ENCODE measurements at regions not wholly inside any gene's neighbourhood (a gene's known extent, or its start where the extent isn't known, plus 50 kb on each side); places are given as distances from the start of the nearest gene placed in this dataset.
"Not testable (repeated sequence)": the region's sequence is repeated elsewhere in the genome, so short reads cannot be mapped to it uniquely, and the experiment has no call there.

- Histone ChIP-seq H3K9me3 (replicated peaks in 1 of 11) (peaks cover 15 to 24% (median 23%) of the 10 kb centered on the region in 11 experiments), H3K4me1 (peaks cover 4 to 9% (median 6%) of the 10 kb centered on the region in 10 experiments; a peak in 18 of 20 replicates), H3K27me3 (no peaks in the 10 kb centered on the region), H3K9ac (no peak overlapping the region), H3K36me3 (no peaks in the 10 kb centered on the region), H3K4me3 (no peak overlapping the region), H3K27ac (no peak overlapping the region), H4K20me1 (no peaks in the 10 kb centered on the region), H3K4me2 (no peak overlapping the region)
- TF ChIP-seq Cebpa-rat (IDR thresholded peaks at IDR 0.05) = no peak
These were observed 551.3 kb upstream of the STEAP1 start for GRCh38 chr7:89602984-89603383.

DNA sequence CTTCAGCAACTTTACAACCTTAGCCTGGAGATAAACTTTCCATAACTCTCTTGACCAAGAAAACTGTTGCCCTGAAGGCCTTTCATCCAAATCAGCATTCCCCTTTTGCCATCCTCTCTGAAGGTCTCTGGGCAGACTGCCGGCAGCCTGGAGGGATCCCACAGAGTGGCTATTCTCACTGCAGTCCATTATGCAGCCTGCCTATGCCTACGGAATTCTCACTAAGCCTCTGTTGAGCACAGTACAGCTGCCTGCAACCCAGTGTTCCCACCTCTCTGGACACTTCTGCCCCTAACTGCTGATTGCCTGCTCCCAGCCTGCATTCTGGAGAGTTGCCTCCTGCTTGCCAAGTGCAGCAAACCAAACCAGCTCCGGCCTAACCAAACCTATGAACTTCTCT is 548.9 kb upstream of the STEAP1 start:
- H3K36me3 ChIP-seq = no peaks in the 10 kb centered on the region
- TF ChIP-seq Cebpa-rat (IDR thresholded peaks at IDR 0.05) = no peak
- peaks cover 10 to 19% (median 17%) of the 10 kb centered on the region in 11 experiments for H3K9me3 ChIP-seq (replicated peaks in 1 of 11)
- H3K9ac ChIP-seq = no peak overlapping the region
- H3K4me1 ChIP-seq = peaks cover 7 to 14% (median 11%) of the 10 kb centered on the region in 10 experiments; a peak in 18 of 20 replicates
- no peaks in the 10 kb centered on the region for H3K27me3 ChIP-seq
- H3K4me3 ChIP-seq = no peak overlapping the region
- no peaks in the 10 kb centered on the region for H4K20me1 ChIP-seq
- peak overlapping the region in 1 of 11 experiments; percentile 35; a peak in 1 of 22 replicates for H3K4me2 ChIP-seq
- H3K27ac ChIP-seq = no peak overlapping the region

DNA sequence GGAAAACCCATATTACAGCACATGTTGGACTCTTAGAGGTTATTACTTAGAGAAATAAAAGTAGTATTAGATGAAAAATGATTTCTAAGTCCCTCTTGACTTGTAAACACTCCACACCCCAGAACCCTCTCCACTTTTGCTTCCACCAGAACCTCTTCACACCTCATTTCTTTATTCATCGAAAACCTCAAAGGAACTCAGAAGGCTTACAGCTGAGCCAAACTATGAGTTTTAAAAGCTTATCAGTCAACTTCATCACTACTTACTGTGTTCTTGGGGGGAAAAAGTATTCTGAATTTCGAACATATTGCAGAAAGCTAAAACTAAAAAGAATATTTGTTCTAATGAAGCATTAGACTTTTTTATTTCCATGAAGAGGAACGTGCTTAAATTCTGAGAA is 547.8 kb upstream of the STEAP1 start:
- Histone ChIP-seq H3K27me3 (no peaks in the 10 kb centered on the region), H3K27ac (no peak overlapping the region), H3K9ac (no peak overlapping the region), H3K4me2 (no peak overlapping the region), H4K20me1 (no peaks in the 10 kb centered on the region), H3K4me3 (no peak overlapping the region), H3K9me3 (replicated peaks in 1 of 11) (peaks cover 0 to 8% (median 6%) of the 10 kb centered on the region in 11 experiments; a peak in 9 of 22 replicates), H3K4me1 (peaks cover 7 to 14% (median 11%) of the 10 kb centered on the region in 10 experiments; a peak in 18 of 20 replicates), H3K36me3 (no peaks in the 10 kb centered on the region)
- TF ChIP-seq Cebpa-rat (IDR thresholded peaks at IDR 0.05) = no peak

DNA sequence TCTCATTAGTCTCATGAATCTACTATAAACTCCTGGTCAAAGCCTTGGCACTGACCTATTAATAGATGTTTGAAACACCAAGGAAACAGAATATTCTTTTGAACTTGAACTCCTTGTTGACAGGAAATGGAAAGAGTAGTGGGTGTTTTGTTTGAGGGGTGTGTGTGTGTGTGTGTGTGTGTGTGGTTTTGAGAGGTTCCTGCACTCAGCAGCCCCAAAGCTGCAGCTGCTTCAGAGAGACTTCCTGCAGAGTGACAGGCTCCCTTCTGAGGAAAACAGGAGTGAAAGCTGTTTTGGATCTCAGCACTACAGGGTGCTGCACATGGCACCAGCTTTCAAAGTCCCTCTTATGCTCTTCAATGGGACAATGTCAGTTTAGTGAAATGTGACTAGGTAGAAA is 546.5 kb upstream of the STEAP1 start:
- H3K4me2 ChIP-seq = peak overlapping the region; percentile 16 to 57 (median 44); a peak in 18 of 22 replicates
- H3K4me1 ChIP-seq = peaks cover 7 to 14% (median 11%) of the 10 kb centered on the region in 10 experiments; a peak in 18 of 20 replicates
- H3K9me3 ChIP-seq (replicated peaks in 1 of 11) = no peaks in the 10 kb centered on the region
- TF ChIP-seq Cebpa-rat (IDR thresholded peaks at IDR 0.05) = no peak
- no peaks in the 10 kb centered on the region for H4K20me1 ChIP-seq
- H3K27me3 ChIP-seq = no peaks in the 10 kb centered on the region
- no peak overlapping the region for H3K27ac ChIP-seq
- H3K4me3 ChIP-seq = no peak overlapping the region
- H3K9ac ChIP-seq = no peak overlapping the region
- H3K36me3 ChIP-seq = no peaks in the 10 kb centered on the region

- not testable (repeated sequence) for H3K9me3 ChIP-seq (replicated peaks in 1 of 11); H3K9ac ChIP-seq; H3K4me1 ChIP-seq; H3K36me3 ChIP-seq; H3K4me3 ChIP-seq; H3K27ac ChIP-seq; H4K20me1 ChIP-seq; H3K27me3 ChIP-seq; H3K4me2 ChIP-seq
These were observed 537.4 kb upstream of the STEAP1 start for GRCh38 chr7:89616829-89617228.

GRCh38 chr7:89618274-89618673 is 536.0 kb upstream of the STEAP1 start:
- Histone ChIP-seq H3K27me3 (no peaks in the 10 kb centered on the region), H3K4me1 (no peaks in the 10 kb centered on the region), H4K20me1 (no peaks in the 10 kb centered on the region), H3K9ac (no peak overlapping the region), H3K9me3 (replicated peaks in 1 of 11) (no peaks in the 10 kb centered on the region), H3K4me3 (no peak overlapping the region), H3K36me3 (no peaks in the 10 kb centered on the region), H3K27ac (no peak overlapping the region), H3K4me2 (no peak overlapping the region)
- TF ChIP-seq Cebpa-rat (IDR thresholded peaks at IDR 0.05) = no peak

DNA sequence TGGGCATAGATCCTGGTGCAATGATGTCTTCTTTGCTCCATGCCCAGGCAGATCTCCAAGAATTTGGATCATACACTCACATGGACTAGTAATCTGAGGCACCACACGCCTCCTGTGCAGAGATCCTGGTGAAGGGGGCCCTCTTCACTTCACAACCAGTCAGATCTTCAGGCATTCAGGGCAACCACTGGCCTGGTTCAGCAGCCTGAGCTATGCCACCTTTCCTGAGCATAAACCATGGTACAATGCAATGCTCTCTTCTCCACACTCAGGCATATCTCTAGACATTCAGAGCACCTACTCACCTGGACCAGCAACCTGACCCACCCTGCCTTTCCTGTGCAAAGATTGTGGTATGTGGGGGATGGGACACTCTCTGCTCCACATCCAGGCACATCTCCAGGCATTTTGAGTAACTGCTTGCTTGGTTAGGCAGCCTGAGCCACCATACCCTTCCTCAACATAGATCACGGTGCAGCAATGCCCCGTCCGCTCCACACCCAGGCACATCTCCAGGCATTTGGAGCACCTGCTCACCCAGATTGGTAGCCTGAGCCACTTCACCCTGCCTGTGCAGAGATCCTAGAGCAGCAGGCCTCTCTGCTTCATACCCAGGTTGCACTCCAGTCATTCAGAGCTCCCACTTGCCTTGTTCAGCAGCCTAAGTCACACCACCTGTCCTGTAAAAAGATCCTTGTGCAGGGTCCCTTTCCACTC is 532.2 kb upstream of the STEAP1 start:
- H4K20me1 ChIP-seq = no peaks in the 10 kb centered on the region
- H3K9ac ChIP-seq = no peak overlapping the region
- H3K9me3 ChIP-seq (replicated peaks in 1 of 11) = no peaks in the 10 kb centered on the region
- no peaks in the 10 kb centered on the region; a peak in 1 of 20 replicates for H3K4me1 ChIP-seq
- no peak overlapping the region for H3K27ac ChIP-seq
- no peak overlapping the region for H3K4me2 ChIP-seq
- TF ChIP-seq Cebpa-rat (IDR thresholded peaks at IDR 0.05) = no peak
- no peaks in the 10 kb centered on the region for H3K36me3 ChIP-seq
- no peaks in the 10 kb centered on the region for H3K27me3 ChIP-seq
- H3K4me3 ChIP-seq = no peak overlapping the region

DNA sequence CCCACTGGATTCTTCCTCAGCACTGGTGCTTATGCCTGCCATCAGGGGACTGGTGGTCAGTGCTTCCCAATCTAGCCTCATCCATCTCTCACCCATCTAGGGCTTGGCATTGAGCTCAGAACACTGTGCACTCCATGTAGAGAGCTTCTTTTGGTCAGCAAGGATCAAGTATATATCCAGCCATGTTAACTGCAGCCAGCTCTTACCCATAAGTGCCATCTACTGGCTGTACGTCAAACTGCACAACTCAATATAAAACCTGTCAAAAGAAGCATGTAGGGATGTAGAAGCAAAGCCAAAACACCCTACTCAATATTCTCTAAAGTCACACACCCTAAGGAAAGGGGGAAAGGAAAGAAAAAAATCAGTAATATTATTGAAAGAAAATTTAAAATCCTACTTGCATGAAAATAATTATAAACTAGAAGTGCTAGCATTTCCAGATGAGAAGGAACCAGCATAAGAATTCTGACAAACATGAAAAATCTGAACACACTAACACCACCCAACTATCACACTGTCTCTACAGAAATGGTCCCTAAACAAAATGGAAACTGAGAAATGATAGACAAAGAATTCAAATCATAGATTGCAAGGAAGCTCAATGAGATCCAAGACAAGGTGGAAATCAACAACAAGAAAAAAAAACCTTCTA is 531.1 kb upstream of the STEAP1 start:
- no peak overlapping the region for H3K9ac ChIP-seq
- TF ChIP-seq Cebpa-rat (IDR thresholded peaks at IDR 0.05) = no peak
- H3K36me3 ChIP-seq = no peaks in the 10 kb centered on the region
- no peak overlapping the region for H3K27ac ChIP-seq
- no peaks in the 10 kb centered on the region; a peak in 1 of 20 replicates for H3K4me1 ChIP-seq
- H3K4me2 ChIP-seq = no peak overlapping the region
- H3K27me3 ChIP-seq = no peaks in the 10 kb centered on the region
- no peak overlapping the region for H3K4me3 ChIP-seq
- H4K20me1 ChIP-seq = no peaks in the 10 kb centered on the region
- H3K9me3 ChIP-seq (replicated peaks in 1 of 11) = no peaks in the 10 kb centered on the region

DNA sequence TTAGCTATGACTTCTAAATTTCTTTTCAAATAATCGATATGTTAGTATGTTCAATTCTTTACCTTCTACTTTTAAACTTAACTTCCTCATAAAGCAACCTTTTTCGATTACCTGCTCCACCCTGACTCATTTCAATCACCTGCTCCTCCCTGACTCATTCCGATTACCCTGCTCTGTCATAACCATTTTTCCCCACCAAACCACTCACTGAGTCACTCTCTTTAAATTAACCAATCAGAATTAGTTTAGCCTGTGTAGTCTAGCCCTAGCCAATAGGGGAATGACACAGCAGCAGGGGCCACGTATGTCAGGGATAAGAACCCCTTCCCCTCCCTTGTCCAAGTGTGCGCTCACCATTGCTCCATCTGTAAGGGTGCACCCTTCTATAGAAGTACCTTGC is 530.1 kb upstream of the STEAP1 start:
- H3K9me3 ChIP-seq (replicated peaks in 1 of 11); H4K20me1 ChIP-seq; H3K4me3 ChIP-seq; H3K4me2 ChIP-seq; H3K36me3 ChIP-seq; H3K27me3 ChIP-seq; H3K27ac ChIP-seq; H3K9ac ChIP-seq; H3K4me1 ChIP-seq: not testable (repeated sequence)

DNA sequence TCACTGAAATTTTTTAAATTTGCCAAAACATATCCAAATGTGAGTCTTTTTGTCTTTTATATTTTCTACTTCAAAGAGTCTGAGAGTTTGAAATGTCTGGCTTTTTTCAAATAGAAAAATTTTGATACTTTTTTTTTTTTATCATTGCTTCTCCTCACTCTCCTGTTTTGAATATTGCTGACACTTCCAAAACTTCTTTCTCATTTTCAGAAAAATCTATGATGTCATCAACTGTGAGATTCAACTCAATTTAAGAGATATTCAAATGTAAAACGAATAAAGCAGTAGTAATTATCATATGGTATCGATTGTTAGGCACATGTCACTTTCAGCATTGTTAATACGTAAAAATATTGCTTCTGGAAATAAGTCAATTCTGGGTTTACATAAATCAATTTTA is 505.8 kb upstream of the STEAP1 start:
- no peaks in the 10 kb centered on the region for H4K20me1 ChIP-seq
- H3K4me1 ChIP-seq = no peaks in the 10 kb centered on the region
- no peak overlapping the region for H3K27ac ChIP-seq
- H3K4me3 ChIP-seq = no peak overlapping the region
- TF ChIP-seq Cebpa-rat (IDR thresholded peaks at IDR 0.05) = no peak
- H3K27me3 ChIP-seq = no peaks in the 10 kb centered on the region
- H3K9ac ChIP-seq = no peak overlapping the region
- H3K9me3 ChIP-seq (replicated peaks in 1 of 11) = no peaks in the 10 kb centered on the region
- H3K36me3 ChIP-seq = no peaks in the 10 kb centered on the region
- no peak overlapping the region for H3K4me2 ChIP-seq

All from BLaER1 treated with 17β-estradiol and CSF1 and Interleukin-3, amounts not matched to agents 10 nM and 100 nM (cell line).